ENCODE measurements at regions not wholly inside any gene's neighbourhood (a gene's known extent, or its start where the extent isn't known, plus 50 kb on each side); places are given as distances from the start of the nearest gene placed in this dataset.

GRCh38 chr1:234863551-234863971 lies 253.6 kb upstream of the IRF2BP2 start:
- no peak for TF ChIP-seq CTCF (optimal IDR thresholded peaks at IDR 0.05 in 1 of 3, IDR thresholded peaks at IDR 0.05 in 1 of 3, conservative IDR thresholded peaks at IDR 0.05 in 1 of 3; ENCODE audit: extremely low read depth in 1 of 3, insufficient read depth in 2 of 3, low read length in 3 of 3)
- no peak for TF ChIP-seq EZH2 (IDR thresholded peaks at IDR 0.05; ENCODE audit: low read length)
